ENCODE measurements at regions not wholly inside any gene's neighbourhood (a gene's known extent, or its start where the extent isn't known, plus 50 kb on each side); places are given as distances from the start of the nearest gene placed in this dataset.
A peak's percentile ranks its signal among the peaks of the same experiment; 100 is the strongest.

GRCh38 chr3:106510206-106510605 lies 641.4 kb upstream of the CBLB start:
- H3K4me3 ChIP-seq (replicated peaks; ENCODE audit: low read depth, low read length): no peak overlapping the region
- no peak for DNase-seq (ENCODE audit: extremely low read depth, low read depth)
- no peak for TF ChIP-seq CTCF (IDR thresholded peaks at IDR 0.05; ENCODE audit: low read depth, low read length, missing control alignments)

- no peak for DNase-seq (ENCODE audit: extremely low read depth, low read depth)
- no peak for TF ChIP-seq CTCF (IDR thresholded peaks at IDR 0.05; ENCODE audit: low read depth, low read length, missing control alignments)
- H3K4me3 ChIP-seq (replicated peaks; ENCODE audit: low read depth, low read length): no peak overlapping the region
These were observed 644.0 kb upstream of the CBLB start for GRCh38 chr3:106512846-106513245.

GRCh38 chr3:106514431-106514830 lies 645.6 kb upstream of the CBLB start:
- no peak overlapping the region for H3K4me3 ChIP-seq (replicated peaks; ENCODE audit: low read depth, low read length)
- no peak for TF ChIP-seq CTCF (IDR thresholded peaks at IDR 0.05; ENCODE audit: low read depth, low read length, missing control alignments)
- no peak for DNase-seq (ENCODE audit: extremely low read depth, low read depth)

GRCh38 chr3:106518516-106518915 lies 649.7 kb upstream of the CBLB start:
- H3K4me3 ChIP-seq (replicated peaks; ENCODE audit: low read depth, low read length): no peak overlapping the region
- no peak for TF ChIP-seq CTCF (IDR thresholded peaks at IDR 0.05; ENCODE audit: low read depth, low read length, missing control alignments)
- DNase-seq (ENCODE audit: extremely low read depth, low read depth): peak; percentile 26

GRCh38 chr3:106522397-106522796 lies 653.6 kb upstream of the CBLB start:
- H3K4me3 ChIP-seq (replicated peaks; ENCODE audit: low read depth, low read length): no peak overlapping the region
- TF ChIP-seq CTCF (IDR thresholded peaks at IDR 0.05; ENCODE audit: low read depth, low read length, missing control alignments): no peak
- no peak for DNase-seq (ENCODE audit: extremely low read depth, low read depth)

GRCh38 chr3:106528932-106529331 lies 660.1 kb upstream of the CBLB start:
- DNase-seq (ENCODE audit: extremely low read depth, low read depth): no peak
- no peak overlapping the region for H3K4me3 ChIP-seq (replicated peaks; ENCODE audit: low read depth, low read length)
- no peak for TF ChIP-seq CTCF (IDR thresholded peaks at IDR 0.05; ENCODE audit: low read depth, low read length, missing control alignments)

- no peak for TF ChIP-seq CTCF (IDR thresholded peaks at IDR 0.05; ENCODE audit: low read depth, low read length, missing control alignments)
- H3K4me3 ChIP-seq (replicated peaks; ENCODE audit: low read depth, low read length): no peak overlapping the region
- DNase-seq (ENCODE audit: extremely low read depth, low read depth): no peak
These were observed 660.9 kb upstream of the CBLB start for GRCh38 chr3:106529738-106530137.

All from HFF-Myc (cell line).